Thyroid gland (tissue), 4 donors: ENCODE measurements at regions not wholly inside any gene's neighbourhood (a gene's known extent, or its start where the extent isn't known, plus 50 kb on each side); places are given as distances from the start of the nearest gene placed in this dataset.

Source experiments
- POLR2A ChIP-seq, 2 donors: fragments of 450-650 bp; IDR thresholded peaks; one replicate each; pipeline ENCODE4 v1.6.1; 2017; ENCODE audit warnings: antibody characterized with exemption in 2 of 2, mild to moderate bottlenecking in 2 of 2, moderate library complexity in 1 of 2
- TF ChIP-seq, protein P1 (sequence below), 6 experiments: fragments of 200-600 bp in 3 of 6; fragments of 450-650 bp in 3 of 6; sonication (generic) in 3 of 6; IDR thresholded peaks; one replicate each; pipeline ENCODE4 v1.5.1; 2016 to 2019; ENCODE audit warnings: antibody characterized with exemption in 6 of 6, mild to moderate bottlenecking in 2 of 6, inconsistent platforms in 1 of 6, moderate library complexity in 1 of 6

DNA sequence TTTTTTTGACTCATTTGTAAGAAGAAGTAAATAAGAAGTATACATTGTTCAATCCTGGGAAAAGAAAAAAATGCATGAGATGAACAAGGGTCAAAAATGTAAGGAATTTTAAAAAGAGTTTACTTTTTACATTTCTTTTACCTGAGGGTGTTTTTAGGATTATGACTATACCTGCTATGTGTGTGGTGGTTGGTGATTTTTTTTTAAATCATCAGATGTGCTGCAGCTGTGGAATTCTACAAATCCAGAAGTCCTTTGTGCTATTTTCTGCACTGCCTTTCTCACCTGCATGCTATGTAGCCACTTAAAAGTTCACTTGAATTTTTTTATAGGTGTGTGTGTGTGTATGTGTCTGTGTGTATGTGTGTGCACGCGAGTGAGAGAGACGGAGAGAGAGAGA, 185.3 kb downstream of the FAT3 start:
- TF ChIP-seq, protein P1, sequence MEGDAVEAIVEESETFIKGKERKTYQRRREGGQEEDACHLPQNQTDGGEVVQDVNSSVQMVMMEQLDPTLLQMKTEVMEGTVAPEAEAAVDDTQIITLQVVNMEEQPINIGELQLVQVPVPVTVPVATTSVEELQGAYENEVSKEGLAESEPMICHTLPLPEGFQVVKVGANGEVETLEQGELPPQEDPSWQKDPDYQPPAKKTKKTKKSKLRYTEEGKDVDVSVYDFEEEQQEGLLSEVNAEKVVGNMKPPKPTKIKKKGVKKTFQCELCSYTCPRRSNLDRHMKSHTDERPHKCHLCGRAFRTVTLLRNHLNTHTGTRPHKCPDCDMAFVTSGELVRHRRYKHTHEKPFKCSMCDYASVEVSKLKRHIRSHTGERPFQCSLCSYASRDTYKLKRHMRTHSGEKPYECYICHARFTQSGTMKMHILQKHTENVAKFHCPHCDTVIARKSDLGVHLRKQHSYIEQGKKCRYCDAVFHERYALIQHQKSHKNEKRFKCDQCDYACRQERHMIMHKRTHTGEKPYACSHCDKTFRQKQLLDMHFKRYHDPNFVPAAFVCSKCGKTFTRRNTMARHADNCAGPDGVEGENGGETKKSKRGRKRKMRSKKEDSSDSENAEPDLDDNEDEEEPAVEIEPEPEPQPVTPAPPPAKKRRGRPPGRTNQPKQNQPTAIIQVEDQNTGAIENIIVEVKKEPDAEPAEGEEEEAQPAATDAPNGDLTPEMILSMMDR (IDR thresholded peaks at IDR 0.05): no peak
- TF ChIP-seq POLR2A (IDR thresholded peaks at IDR 0.05): no peak
